PFSK-1 (cell line): ENCODE measurements at regions not wholly inside any gene's neighbourhood (a gene's known extent, or its start where the extent isn't known, plus 50 kb on each side); places are given as distances from the start of the nearest gene placed in this dataset.

Source experiments
- FOXP2 ChIP-seq: optimal IDR thresholded peaks from 2 replicates; pipeline ENCODE3; 2011; ENCODE audit warnings: borderline replicate concordance, control low read depth, inconsistent platforms; ENCODE audit not compliant: insufficient read depth; ENCODE audit errors: extremely low read length, extremely low read depth
- POLR2AphosphoS5 ChIP-seq: IDR thresholded peaks from 2 replicates; pipeline ENCODE4 v1.6.1; 2012; ENCODE audit warnings: low read depth, mild to moderate bottlenecking, control low read depth, low read length, moderate library complexity
- SIN3A ChIP-seq: IDR thresholded peaks from 2 replicates; pipeline ENCODE4 v1.6.1; 2012; ENCODE audit warnings: mild to moderate bottlenecking, low read length, moderate library complexity, borderline replicate concordance; ENCODE audit not compliant: insufficient read depth
- TAF1 ChIP-seq: IDR thresholded peaks from 2 replicates; pipeline ENCODE4 v1.6.1; 2012; ENCODE audit warnings: low read length, control low read depth, borderline replicate concordance; ENCODE audit not compliant: insufficient read depth
- TF ChIP-seq, protein P1 (sequence below), 2 experiments: IDR thresholded peaks; 2 replicates each; pipeline versions ENCODE4 v1.6.1 to v1.8.0; 2011 to 2012; ENCODE audit warnings: low read depth in 2 of 2, low read length in 2 of 2, control low read depth in 1 of 2, inconsistent platforms in 1 of 2, mild to moderate bottlenecking in 1 of 2, moderate library complexity in 1 of 2; ENCODE audit not compliant: insufficient read depth in 1 of 2

GRCh38 chr3:124572851-124573405 is 157.3 kb upstream of the UMPS start:
- TF ChIP-seq SIN3A (no peak), POLR2AphosphoS5 (no peak), TAF1 (no peak), FOXP2 (no peak)
- TF ChIP-seq, protein P1, sequence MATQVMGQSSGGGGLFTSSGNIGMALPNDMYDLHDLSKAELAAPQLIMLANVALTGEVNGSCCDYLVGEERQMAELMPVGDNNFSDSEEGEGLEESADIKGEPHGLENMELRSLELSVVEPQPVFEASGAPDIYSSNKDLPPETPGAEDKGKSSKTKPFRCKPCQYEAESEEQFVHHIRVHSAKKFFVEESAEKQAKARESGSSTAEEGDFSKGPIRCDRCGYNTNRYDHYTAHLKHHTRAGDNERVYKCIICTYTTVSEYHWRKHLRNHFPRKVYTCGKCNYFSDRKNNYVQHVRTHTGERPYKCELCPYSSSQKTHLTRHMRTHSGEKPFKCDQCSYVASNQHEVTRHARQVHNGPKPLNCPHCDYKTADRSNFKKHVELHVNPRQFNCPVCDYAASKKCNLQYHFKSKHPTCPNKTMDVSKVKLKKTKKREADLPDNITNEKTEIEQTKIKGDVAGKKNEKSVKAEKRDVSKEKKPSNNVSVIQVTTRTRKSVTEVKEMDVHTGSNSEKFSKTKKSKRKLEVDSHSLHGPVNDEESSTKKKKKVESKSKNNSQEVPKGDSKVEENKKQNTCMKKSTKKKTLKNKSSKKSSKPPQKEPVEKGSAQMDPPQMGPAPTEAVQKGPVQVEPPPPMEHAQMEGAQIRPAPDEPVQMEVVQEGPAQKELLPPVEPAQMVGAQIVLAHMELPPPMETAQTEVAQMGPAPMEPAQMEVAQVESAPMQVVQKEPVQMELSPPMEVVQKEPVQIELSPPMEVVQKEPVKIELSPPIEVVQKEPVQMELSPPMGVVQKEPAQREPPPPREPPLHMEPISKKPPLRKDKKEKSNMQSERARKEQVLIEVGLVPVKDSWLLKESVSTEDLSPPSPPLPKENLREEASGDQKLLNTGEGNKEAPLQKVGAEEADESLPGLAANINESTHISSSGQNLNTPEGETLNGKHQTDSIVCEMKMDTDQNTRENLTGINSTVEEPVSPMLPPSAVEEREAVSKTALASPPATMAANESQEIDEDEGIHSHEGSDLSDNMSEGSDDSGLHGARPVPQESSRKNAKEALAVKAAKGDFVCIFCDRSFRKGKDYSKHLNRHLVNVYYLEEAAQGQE (IDR thresholded peaks at IDR 0.05; ENCODE audit: insufficient read depth in 1 of 2, low read depth in 2 of 2, low read length in 2 of 2), result no peak
